ENCODE measurements at regions not wholly inside any gene's neighbourhood (a gene's known extent, or its start where the extent isn't known, plus 50 kb on each side); places are given as distances from the start of the nearest gene placed in this dataset.

DNA sequence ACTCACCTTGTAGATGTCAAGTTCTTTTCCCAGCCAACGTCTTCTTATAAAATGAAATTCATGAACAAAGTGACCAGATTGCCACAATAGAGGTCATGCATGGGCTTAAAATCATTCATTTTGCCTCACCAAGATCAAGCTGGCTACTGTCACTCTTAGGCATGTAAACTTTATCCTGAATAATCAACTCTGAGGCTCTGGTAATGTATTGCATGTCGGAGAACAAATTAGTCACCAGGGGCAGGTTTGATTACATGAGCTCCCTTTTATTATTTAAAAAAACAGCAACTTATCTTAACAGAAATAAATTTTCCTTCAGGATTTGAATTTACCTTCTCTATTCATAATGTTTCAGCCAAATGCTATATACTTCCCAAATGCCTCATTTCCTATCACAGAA lies 112.9 kb upstream of the SP4 start:
- Histone ChIP-seq H3K4me3 (replicated peaks in 1 of 3; ENCODE audit: insufficient read depth in 1 of 3, low read depth in 1 of 3, low read length in 3 of 3) (peak overlapping the region in 1 of 3 experiments; percentile 26), H3K27ac (ENCODE audit: insufficient read depth, low read depth, low read length) (peak overlapping the region; percentile 54), H3K79me2 (ENCODE audit: control insufficient read depth, insufficient read depth, low read length) (no peaks in the 10 kb centered on the region), H3K36me3 (ENCODE audit: control insufficient read depth in 2 of 2, extremely low read depth in 1 of 2, insufficient read depth in 2 of 2, low read length in 2 of 2) (no peaks in the 10 kb centered on the region), H4K20me1 (replicated peaks; ENCODE audit: control insufficient read depth, extremely low read depth, insufficient read depth, low read length) (no peaks in the 10 kb centered on the region), H2AFZ (ENCODE audit: low read depth, low read length) (peak overlapping the region; percentile 69), H3K4me2 (ENCODE audit: insufficient read depth, low read length) (peak overlapping the region; percentile 59), H3K9ac (replicated peaks; ENCODE audit: extremely low read depth, insufficient read depth, low read length) (peak overlapping the region; percentile 21), H3K27me3 (ENCODE audit: control insufficient read depth in 2 of 2, insufficient read depth in 2 of 2, low read length in 2 of 2) (no peaks in the 10 kb centered on the region), H3K4me1 (ENCODE audit: control insufficient read depth, extremely low read depth, insufficient read depth, low read length) (peaks cover 44% of the 10 kb centered on the region), H3K9me1 (replicated peaks; ENCODE audit: control insufficient read depth, extremely low read depth, insufficient read depth, low read length) (no peaks in the 10 kb centered on the region), H3K9me3 (replicated peaks; ENCODE audit: control insufficient read depth, insufficient read depth, low read length) (no peaks in the 10 kb centered on the region)
- POLR2A ChIA-PET = no interaction called here
- CTCF ChIA-PET = no interaction called here
- BruUV-seq (replicated peaks) = no TSS peak
- FAIRE-seq (peak; percentile 63), DNase-seq (ENCODE audit: low read depth, low spot score) (peak; percentile 51)
- TF ChIP-seq POLR2AphosphoS5 (IDR thresholded peaks at IDR 0.05; ENCODE audit: insufficient read depth, low read depth, low read length) = no peak
- TF ChIP-seq MAX (IDR thresholded peaks at IDR 0.05; ENCODE audit: insufficient read depth, insufficient read length) = no peak
- intact Hi-C loops (cut with micrococcal nuclease) = loop anchor here (5.0 to 10.0 kb wide), 3 partner anchors 528 to 1700 kb away; partner anchors contain the start of genes CDCA7L, HYCC1 and SP8
- dilution Hi-C loops (cut with MboI; ENCODE audit: extremely low pct_ligation_motif_present, low sequenced_read_pairs) = no loop called here

- dilution Hi-C loops (cut with MboI; ENCODE audit: extremely low pct_ligation_motif_present, low sequenced_read_pairs) = no loop called here
- H3K4me1 ChIP-seq (ENCODE audit: control insufficient read depth, extremely low read depth, insufficient read depth, low read length) = peaks cover 44% of the 10 kb centered on the region
- H3K9me1 ChIP-seq (replicated peaks; ENCODE audit: control insufficient read depth, extremely low read depth, insufficient read depth, low read length) = no peaks in the 10 kb centered on the region
- no peaks in the 10 kb centered on the region for H3K9me3 ChIP-seq (replicated peaks; ENCODE audit: control insufficient read depth, insufficient read depth, low read length)
- intact Hi-C loops (cut with micrococcal nuclease) = loop anchor here (1.0 to 10.0 kb wide), 8 partner anchors 13 to 1697 kb away; partner anchors contain the start of genes CDCA7L, HYCC1 and SP8
- H3K36me3 ChIP-seq (ENCODE audit: control insufficient read depth in 2 of 2, extremely low read depth in 1 of 2, insufficient read depth in 2 of 2, low read length in 2 of 2) = no peaks in the 10 kb centered on the region
- H3K9ac ChIP-seq (replicated peaks; ENCODE audit: extremely low read depth, insufficient read depth, low read length) = peak overlapping the region; percentile 87
- H3K27me3 ChIP-seq (ENCODE audit: control insufficient read depth in 2 of 2, insufficient read depth in 2 of 2, low read length in 2 of 2) = no peaks in the 10 kb centered on the region
- TSS peak; percentile 91 for BruUV-seq (replicated peaks)
- FAIRE-seq (peak; percentile 83), DNase-seq (ENCODE audit: low read depth, low spot score) (peak; percentile 89)
- H3K79me2 ChIP-seq (ENCODE audit: control insufficient read depth, insufficient read depth, low read length) = no peaks in the 10 kb centered on the region
- peak overlapping the region; percentile 81 for H3K4me2 ChIP-seq (ENCODE audit: insufficient read depth, low read length)
- TF ChIP-seq GATA2 (IDR thresholded peaks at IDR 0.05; ENCODE audit: insufficient read depth, insufficient read length, low read depth, low read length) (peak; percentile 58), POLR2AphosphoS5 (IDR thresholded peaks at IDR 0.05; ENCODE audit: insufficient read depth, low read depth, low read length) (peak; percentile 33), EZH2 (IDR thresholded peaks at IDR 0.05; ENCODE audit: borderline replicate concordance, low read depth, low read length, severe bottlenecking) (no peak), MAX (IDR thresholded peaks at IDR 0.05; ENCODE audit: insufficient read depth, insufficient read length) (no peak), JUN (IDR thresholded peaks at IDR 0.05; ENCODE audit: borderline replicate concordance, insufficient read depth, insufficient read length, low read depth) (peak; percentile 73), FOS (IDR thresholded peaks at IDR 0.05; ENCODE audit: borderline replicate concordance, insufficient read depth, low read length) (peak; percentile 58), POLR2A (IDR thresholded peaks at IDR 0.05; ENCODE audit: low read depth, low read length) (no peak)
- TF ChIP-seq, protein P1, sequence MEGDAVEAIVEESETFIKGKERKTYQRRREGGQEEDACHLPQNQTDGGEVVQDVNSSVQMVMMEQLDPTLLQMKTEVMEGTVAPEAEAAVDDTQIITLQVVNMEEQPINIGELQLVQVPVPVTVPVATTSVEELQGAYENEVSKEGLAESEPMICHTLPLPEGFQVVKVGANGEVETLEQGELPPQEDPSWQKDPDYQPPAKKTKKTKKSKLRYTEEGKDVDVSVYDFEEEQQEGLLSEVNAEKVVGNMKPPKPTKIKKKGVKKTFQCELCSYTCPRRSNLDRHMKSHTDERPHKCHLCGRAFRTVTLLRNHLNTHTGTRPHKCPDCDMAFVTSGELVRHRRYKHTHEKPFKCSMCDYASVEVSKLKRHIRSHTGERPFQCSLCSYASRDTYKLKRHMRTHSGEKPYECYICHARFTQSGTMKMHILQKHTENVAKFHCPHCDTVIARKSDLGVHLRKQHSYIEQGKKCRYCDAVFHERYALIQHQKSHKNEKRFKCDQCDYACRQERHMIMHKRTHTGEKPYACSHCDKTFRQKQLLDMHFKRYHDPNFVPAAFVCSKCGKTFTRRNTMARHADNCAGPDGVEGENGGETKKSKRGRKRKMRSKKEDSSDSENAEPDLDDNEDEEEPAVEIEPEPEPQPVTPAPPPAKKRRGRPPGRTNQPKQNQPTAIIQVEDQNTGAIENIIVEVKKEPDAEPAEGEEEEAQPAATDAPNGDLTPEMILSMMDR (IDR thresholded peaks at IDR 0.05; ENCODE audit: extremely low read depth in 1 of 2, insufficient read depth in 1 of 2, low read depth in 1 of 2, low read length in 2 of 2) = no peak
- peak overlapping the region in 1 of 3 experiments; percentile 19 for H3K4me3 ChIP-seq (replicated peaks in 1 of 3; ENCODE audit: insufficient read depth in 1 of 3, low read depth in 1 of 3, low read length in 3 of 3)
- POLR2A ChIA-PET = interaction anchor here (0.7 to 2.0 kb wide), 2 partner anchors 109 to 133 kb away, joined by 3 to 17 read pairs; partner anchors contain the start of gene SP4
- H2AFZ ChIP-seq (ENCODE audit: low read depth, low read length) = peak overlapping the region; percentile 35
- H3K27ac ChIP-seq (ENCODE audit: insufficient read depth, low read depth, low read length) = peak overlapping the region; percentile 96
- CTCF ChIA-PET = interaction anchor here (0.7 to 1.5 kb wide), 10 partner anchors 19 to 189 kb away, joined by 3 to 7 read pairs (median 3); partner anchors contain the start of gene SP4
- H4K20me1 ChIP-seq (replicated peaks; ENCODE audit: control insufficient read depth, extremely low read depth, insufficient read depth, low read length) = no peaks in the 10 kb centered on the region
Measured at GRCh38 chr7:21317966-21318915, 109.6 kb upstream of the SP4 start.

All from endothelial cell of umbilical vein (primary cell).